ENCODE measurements at regions not wholly inside any gene's neighbourhood (a gene's known extent, or its start where the extent isn't known, plus 50 kb on each side); places are given as distances from the start of the nearest gene placed in this dataset.

DNA sequence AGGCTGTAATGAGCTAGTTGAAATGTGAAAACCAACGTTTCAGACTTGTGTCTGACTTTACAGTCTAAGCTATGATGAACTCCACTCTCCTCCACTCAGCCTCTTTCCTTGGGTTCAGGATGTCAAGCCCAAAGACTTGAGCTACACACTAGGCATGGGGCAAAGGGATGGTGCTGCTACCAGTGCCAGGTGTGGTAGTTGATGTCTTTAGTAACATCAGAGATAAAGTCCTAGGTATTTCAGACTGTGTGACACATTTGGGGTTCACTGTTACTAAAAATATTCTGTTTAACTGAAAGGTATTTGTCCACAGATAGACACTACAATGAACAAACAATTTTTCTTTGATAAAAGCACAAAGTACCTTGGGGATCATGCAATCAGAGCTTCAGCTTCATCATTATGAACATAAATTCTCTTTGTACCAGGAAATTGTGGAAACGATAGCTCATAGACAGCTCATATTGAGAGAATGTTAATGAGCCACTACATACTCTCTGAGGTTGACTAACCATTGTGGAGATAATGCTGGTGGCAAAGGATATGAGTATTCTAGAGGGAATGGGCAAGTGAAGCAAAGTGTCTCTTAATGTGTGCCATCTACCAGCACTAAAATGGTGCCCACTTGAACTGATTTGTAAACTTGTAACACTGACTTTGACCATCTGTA, 253.7 kb upstream of the THUMPD2 start:
- TF ChIP-seq, protein P1, sequence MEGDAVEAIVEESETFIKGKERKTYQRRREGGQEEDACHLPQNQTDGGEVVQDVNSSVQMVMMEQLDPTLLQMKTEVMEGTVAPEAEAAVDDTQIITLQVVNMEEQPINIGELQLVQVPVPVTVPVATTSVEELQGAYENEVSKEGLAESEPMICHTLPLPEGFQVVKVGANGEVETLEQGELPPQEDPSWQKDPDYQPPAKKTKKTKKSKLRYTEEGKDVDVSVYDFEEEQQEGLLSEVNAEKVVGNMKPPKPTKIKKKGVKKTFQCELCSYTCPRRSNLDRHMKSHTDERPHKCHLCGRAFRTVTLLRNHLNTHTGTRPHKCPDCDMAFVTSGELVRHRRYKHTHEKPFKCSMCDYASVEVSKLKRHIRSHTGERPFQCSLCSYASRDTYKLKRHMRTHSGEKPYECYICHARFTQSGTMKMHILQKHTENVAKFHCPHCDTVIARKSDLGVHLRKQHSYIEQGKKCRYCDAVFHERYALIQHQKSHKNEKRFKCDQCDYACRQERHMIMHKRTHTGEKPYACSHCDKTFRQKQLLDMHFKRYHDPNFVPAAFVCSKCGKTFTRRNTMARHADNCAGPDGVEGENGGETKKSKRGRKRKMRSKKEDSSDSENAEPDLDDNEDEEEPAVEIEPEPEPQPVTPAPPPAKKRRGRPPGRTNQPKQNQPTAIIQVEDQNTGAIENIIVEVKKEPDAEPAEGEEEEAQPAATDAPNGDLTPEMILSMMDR (conservative IDR thresholded peaks at IDR 0.05 in 1 of 2, IDR thresholded peaks at IDR 0.05 in 1 of 2; ENCODE audit: low read depth in 1 of 2, low read length in 2 of 2): no peak
- TF ChIP-seq EZH2 (IDR thresholded peaks at IDR 0.05; ENCODE audit: low read length, missing control alignments): no peak

Data from fibroblast of lung (primary cell).